ENCODE measurements at regions not wholly inside any gene's neighbourhood (a gene's known extent, or its start where the extent isn't known, plus 50 kb on each side); places are given as distances from the start of the nearest gene placed in this dataset.

DNA sequence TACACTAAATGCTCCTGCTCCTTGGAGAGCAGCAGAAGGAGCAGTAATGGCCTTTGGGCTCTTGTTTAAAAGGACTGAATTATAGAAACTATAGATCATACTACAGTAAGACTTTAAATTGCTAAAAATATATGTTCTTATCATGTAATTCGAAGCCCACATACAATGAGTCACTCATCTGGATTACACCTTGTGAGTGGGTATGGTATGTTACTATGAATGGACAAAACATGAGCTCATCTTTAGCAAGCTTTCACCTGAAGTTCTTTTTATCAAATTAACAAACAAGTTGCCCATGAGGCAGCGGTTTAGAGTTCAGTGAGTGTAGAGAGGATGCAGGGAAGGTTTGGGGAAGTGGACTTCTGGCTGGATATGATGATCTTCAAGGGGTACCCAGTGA is 114.4 kb upstream of the CCN2 start:
- TF ChIP-seq CTCF (IDR thresholded peaks at IDR 0.05) (no peak), EP300 (IDR thresholded peaks at IDR 0.05) (no peak)

All from esophagus muscularis mucosa (tissue), 3 donors.